MM.1S (cell line): ENCODE measurements at regions not wholly inside any gene's neighbourhood (a gene's known extent, or its start where the extent isn't known, plus 50 kb on each side); places are given as distances from the start of the nearest gene placed in this dataset.
"Not testable (repeated sequence)": the region's sequence is repeated elsewhere in the genome, so short reads cannot be mapped to it uniquely, and the experiment has no call there.

Source experiments
- DNase-seq: peaks from one replicate; pipeline ENCODE4 v3.0.0-alpha.2; 2015
- H2AFZ ChIP-seq: fragments of 300-600 bp; sonication (generic); 2 replicates; pipeline ENCODE4 v1.6.0; 2016; ENCODE audit warnings: antibody characterized with exemption, low read length
- H3F3A ChIP-seq: fragments of 300-600 bp; sonication (generic); 2 replicates; pipeline ENCODE4 v1.6.1; 2016; ENCODE audit warnings: mild to moderate bottlenecking, antibody characterized with exemption, low read length, moderate library complexity, mixed read lengths; ENCODE audit not compliant: insufficient read depth
- H3K27ac ChIP-seq: fragments of 300-600 bp; sonication (generic); 2 replicates; pipeline ENCODE4 v1.5.1; 2016; ENCODE audit warnings: mild to moderate bottlenecking, low read length
- H3K27me3 ChIP-seq: fragments of 300-600 bp; sonication (generic); replicated peaks from 2 replicates; pipeline ENCODE4 v1.6.0; 2016; ENCODE audit warnings: low read length; ENCODE audit not compliant: insufficient read depth
- H3K36me3 ChIP-seq: fragments of 300-600 bp; sonication (generic); replicated peaks from 2 replicates; pipeline ENCODE4 v1.6.1; 2016; ENCODE audit warnings: mild to moderate bottlenecking, low read length, mixed read lengths; ENCODE audit not compliant: insufficient read depth
- H3K4me1 ChIP-seq: fragments of 300-600 bp; sonication (generic); 2 replicates; pipeline ENCODE4 v1.6.1; 2016; ENCODE audit warnings: low read length, mixed read lengths
- H3K4me2 ChIP-seq: fragments of 300-600 bp; sonication (generic); 2 replicates; pipeline ENCODE4 v1.6.0; 2016; ENCODE audit warnings: low read depth, low read length
- H3K4me3 ChIP-seq: fragments of 300-600 bp; sonication (generic); 2 replicates; pipeline ENCODE4 v1.5.1; 2016; ENCODE audit warnings: low read length, mixed read lengths
- H3K79me2 ChIP-seq: fragments of 300-600 bp; sonication (generic); 2 replicates; pipeline ENCODE4 v1.6.1; 2016; ENCODE audit warnings: mixed run types, low read length, mixed read lengths
- H3K9ac ChIP-seq: fragments of 300-600 bp; sonication (generic); 2 replicates; pipeline ENCODE4 v1.6.1; 2016; ENCODE audit warnings: low read length, mixed read lengths
- H3K9me2 ChIP-seq: fragments of 300-600 bp; sonication (generic); replicated peaks from 2 replicates; pipeline ENCODE4 v1.6.1; 2016; ENCODE audit warnings: mild to moderate bottlenecking, low read length, mixed read lengths; ENCODE audit not compliant: insufficient read depth
- H3K9me3 ChIP-seq: fragments of 300-600 bp; sonication (generic); replicated peaks from 2 replicates; pipeline ENCODE4 v1.6.1; 2016; ENCODE audit warnings: mild to moderate bottlenecking, low read length, mixed read lengths; ENCODE audit not compliant: insufficient read depth
- H4K20me1 ChIP-seq: fragments of 300-600 bp; sonication (generic); 2 replicates; pipeline ENCODE4 v1.6.1; 2016; ENCODE audit warnings: mild to moderate bottlenecking, low read length, moderate library complexity, mixed read lengths; ENCODE audit not compliant: insufficient read depth
- EZH2 ChIP-seq: fragments of 300-600 bp; sonication (generic); optimal IDR thresholded peaks from 2 replicates; pipeline ENCODE3; 2017; ENCODE audit warnings: low read depth, mild to moderate bottlenecking, antibody characterized with exemption, low read length, mixed read lengths
- EZH2phosphoT487 ChIP-seq: fragments of 300-600 bp; sonication (generic); IDR thresholded peaks from 2 replicates; pipeline ENCODE4 v1.6.1; 2018; ENCODE audit warnings: antibody characterized with exemption, low read length
- TF ChIP-seq, protein P1 (sequence below): fragments of 300-600 bp; sonication (generic); IDR thresholded peaks from 2 replicates; pipeline ENCODE4 v1.5.1; 2016; ENCODE audit warnings: antibody characterized with exemption, low read length, mixed read lengths

DNA sequence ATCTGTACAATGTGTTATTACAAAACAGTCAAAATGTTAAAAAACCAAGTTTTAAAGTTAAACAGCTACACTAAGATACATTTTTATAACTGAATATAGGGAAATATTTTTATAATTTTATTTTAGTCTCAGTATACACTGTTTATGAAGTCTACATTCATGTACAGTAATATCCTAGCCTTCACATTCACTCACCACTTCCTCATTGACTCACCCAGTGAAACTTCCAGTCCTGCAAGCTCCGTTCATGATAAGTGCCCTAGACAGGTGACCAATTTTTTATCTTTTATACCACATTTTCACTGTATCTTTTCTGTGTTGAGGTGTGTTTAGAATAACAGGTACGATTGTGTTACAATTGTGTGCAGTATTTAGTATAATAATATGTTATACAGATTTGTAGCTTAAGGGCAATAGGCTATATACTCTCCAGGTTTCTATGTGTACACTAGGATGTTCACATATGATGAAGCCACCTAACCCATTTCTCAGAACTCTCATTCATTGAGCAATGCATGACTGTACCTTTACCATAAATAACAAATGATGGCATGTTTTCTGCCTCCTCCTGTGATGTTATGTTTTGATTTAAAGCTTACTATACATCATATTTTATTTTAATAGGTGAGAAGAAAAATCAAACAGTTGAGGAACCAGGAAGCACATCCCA is 388.4 kb upstream of the NDN start:
- DNase-seq: no peak
- Histone ChIP-seq H3K9me2 (no peaks in the 10 kb centered on the region), H4K20me1 (no peaks in the 10 kb centered on the region), H3K79me2 (no peaks in the 10 kb centered on the region), H2AFZ (no peak overlapping the region), H3K27ac (no peak overlapping the region), H3K4me1 (no peaks in the 10 kb centered on the region), H3K27me3 (no peaks in the 10 kb centered on the region), H3K4me2 (no peak overlapping the region), H3K9ac (no peak overlapping the region), H3K9me3 (no peaks in the 10 kb centered on the region), H3F3A (no peaks in the 10 kb centered on the region), H3K4me3 (no peak overlapping the region), H3K36me3 (no peaks in the 10 kb centered on the region)
- no peak for TF ChIP-seq EZH2
- no peak for TF ChIP-seq EZH2phosphoT487
- TF ChIP-seq, protein P1, sequence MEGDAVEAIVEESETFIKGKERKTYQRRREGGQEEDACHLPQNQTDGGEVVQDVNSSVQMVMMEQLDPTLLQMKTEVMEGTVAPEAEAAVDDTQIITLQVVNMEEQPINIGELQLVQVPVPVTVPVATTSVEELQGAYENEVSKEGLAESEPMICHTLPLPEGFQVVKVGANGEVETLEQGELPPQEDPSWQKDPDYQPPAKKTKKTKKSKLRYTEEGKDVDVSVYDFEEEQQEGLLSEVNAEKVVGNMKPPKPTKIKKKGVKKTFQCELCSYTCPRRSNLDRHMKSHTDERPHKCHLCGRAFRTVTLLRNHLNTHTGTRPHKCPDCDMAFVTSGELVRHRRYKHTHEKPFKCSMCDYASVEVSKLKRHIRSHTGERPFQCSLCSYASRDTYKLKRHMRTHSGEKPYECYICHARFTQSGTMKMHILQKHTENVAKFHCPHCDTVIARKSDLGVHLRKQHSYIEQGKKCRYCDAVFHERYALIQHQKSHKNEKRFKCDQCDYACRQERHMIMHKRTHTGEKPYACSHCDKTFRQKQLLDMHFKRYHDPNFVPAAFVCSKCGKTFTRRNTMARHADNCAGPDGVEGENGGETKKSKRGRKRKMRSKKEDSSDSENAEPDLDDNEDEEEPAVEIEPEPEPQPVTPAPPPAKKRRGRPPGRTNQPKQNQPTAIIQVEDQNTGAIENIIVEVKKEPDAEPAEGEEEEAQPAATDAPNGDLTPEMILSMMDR: no peak

DNA sequence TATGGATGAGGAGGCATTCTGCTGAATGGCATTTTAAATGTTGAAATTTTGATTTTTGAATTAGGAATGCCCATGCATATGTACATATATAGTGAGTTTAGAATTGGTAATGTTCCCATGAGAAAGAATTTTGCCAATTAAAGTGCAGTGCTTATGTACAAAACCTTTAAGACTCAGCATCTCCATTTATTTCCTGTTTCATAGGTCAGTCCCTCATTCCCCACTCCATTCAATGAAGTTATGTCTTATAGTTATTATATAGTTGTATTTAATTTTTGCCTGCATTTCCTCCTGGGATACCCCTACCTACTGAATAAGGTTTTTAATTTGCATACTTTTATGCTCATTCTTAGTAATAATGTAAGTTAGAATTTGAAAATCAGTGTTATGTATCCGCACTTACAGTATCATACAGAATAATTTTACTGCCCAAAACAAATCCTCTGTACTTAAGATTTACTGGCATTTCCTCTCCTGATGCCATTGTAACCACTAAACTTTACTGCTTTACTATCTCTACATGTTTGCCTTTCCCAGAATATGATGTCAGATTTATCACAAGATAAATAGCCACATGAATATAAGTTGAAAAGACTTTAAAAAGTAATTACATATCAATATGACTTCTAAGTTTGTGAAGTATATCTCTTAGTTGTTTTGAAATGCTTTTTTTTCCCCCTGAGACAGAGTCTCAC is 389.1 kb upstream of the NDN start:
- TF ChIP-seq, protein P1: no peak
- no peak for TF ChIP-seq EZH2phosphoT487
- TF ChIP-seq EZH2: no peak
- no peaks in the 10 kb centered on the region for H3K9me3 ChIP-seq
- H3K4me3 ChIP-seq: no peak overlapping the region
- H3K4me2 ChIP-seq: no peak overlapping the region
- no peak for DNase-seq
- H3K27me3 ChIP-seq: no peaks in the 10 kb centered on the region
- no peak overlapping the region for H3K27ac ChIP-seq
- H3K9ac ChIP-seq: no peak overlapping the region
- H2AFZ ChIP-seq: no peak overlapping the region
- no peaks in the 10 kb centered on the region for H4K20me1 ChIP-seq
- no peaks in the 10 kb centered on the region for H3K79me2 ChIP-seq
- H3K36me3 ChIP-seq: no peaks in the 10 kb centered on the region
- H3F3A ChIP-seq: no peaks in the 10 kb centered on the region
- no peaks in the 10 kb centered on the region for H3K4me1 ChIP-seq
- no peaks in the 10 kb centered on the region for H3K9me2 ChIP-seq

DNA sequence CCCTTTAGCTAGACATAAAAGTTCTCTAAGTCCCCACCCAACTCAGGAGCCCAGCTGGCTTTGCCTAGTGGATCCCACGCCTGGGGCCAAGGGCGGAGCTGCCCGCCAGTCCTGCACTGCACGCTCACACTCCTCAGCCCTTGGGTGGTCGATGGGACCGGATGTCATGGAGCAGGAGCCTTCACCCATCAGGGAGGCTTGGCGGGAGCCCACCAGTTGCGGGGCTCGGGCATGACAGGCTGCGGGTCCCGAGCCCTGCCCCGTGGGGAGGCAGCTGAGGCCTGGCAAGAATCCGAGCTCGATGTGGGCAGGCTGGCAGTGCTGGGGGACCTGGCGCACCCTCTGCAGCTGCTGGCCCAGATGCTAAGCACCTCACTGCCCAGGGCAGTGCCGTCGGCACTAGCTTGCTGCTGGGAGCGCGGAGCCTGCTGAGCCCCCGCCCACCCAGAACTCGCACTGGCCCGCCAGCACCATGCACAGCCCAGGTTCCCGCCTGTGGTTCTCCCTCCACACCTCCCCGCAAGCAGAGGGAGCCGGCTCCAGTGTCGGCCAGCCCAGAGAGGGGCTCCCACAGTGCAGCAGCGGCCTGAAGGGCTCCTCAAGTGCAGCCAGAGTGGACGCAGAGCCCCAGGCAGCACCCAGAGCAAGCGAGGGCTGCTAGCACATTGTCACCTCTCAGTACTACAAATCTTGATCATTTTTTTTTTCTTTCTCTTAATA is 391.4 kb upstream of the NDN start:
- Histone ChIP-seq H3K27me3 (no peaks in the 10 kb centered on the region), H3K9me3 (no peaks in the 10 kb centered on the region), H3K27ac (no peak overlapping the region)

DNA sequence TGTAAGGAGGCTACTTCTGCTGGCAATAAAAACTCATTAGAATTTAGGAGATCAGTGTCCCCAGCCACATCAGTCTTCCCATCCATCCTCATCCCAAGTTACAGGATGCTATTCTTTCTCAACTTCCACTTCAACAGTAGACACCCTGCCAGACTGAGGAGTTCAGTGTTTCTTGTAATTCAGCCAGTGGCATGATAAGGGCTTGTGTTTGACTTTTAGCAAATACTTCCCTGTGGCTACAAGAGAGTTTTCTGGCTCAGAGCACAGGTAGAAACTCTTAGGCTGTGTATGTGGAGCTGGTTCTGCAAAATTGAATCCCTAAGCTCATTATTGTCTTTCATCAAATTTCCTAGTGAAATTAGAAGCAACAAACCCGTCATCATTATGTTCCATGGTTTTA is 401.8 kb upstream of the NDN start:
- H3K27me3 ChIP-seq, H3K27ac ChIP-seq, H3K9ac ChIP-seq, H3K4me3 ChIP-seq, H4K20me1 ChIP-seq, H3K9me3 ChIP-seq, H3K9me2 ChIP-seq, H3K36me3 ChIP-seq, DNase-seq, H3K4me2 ChIP-seq, H2AFZ ChIP-seq, H3K79me2 ChIP-seq, H3F3A ChIP-seq, H3K4me1 ChIP-seq: not testable (repeated sequence)

More for the DNA sequence above, 391.4 kb upstream of the NDN start:
- TF ChIP-seq EZH2: no peak
- no peak for TF ChIP-seq EZH2phosphoT487
- TF ChIP-seq, protein P1: no peak
- no peaks in the 10 kb centered on the region for H3K9me2 ChIP-seq
- H3K4me2 ChIP-seq: no peak overlapping the region
- no peaks in the 10 kb centered on the region for H3F3A ChIP-seq
- no peak overlapping the region for H3K4me3 ChIP-seq
- no peak overlapping the region for H3K9ac ChIP-seq
- no peaks in the 10 kb centered on the region for H3K79me2 ChIP-seq
- no peaks in the 10 kb centered on the region for H3K4me1 ChIP-seq
- no peak overlapping the region for H2AFZ ChIP-seq
- no peaks in the 10 kb centered on the region for H4K20me1 ChIP-seq
- DNase-seq: no peak
- H3K36me3 ChIP-seq: no peaks in the 10 kb centered on the region

DNA sequence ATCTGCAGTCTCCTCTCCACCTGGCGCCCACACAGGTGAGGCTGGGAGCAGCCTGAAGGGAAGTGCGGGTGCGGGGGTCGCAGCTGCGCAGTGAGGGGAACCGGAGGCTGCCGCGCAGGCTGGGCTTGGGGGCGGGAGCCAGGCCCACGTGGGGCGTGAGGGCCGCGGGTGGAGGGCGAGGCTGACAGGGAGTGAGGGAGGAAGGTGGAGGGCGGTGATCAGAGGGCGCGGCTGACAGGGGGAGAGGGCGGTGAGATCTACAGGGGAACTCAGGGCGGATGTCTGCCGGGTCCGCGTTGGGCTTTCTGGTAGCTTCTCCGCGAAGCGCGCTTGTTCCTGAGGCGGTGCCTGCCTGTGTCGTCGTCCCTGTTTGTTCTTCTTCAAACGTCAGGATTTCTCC is 414.4 kb upstream of the NDN start:
- not testable (repeated sequence) for H3K9ac ChIP-seq, H3K27me3 ChIP-seq, H3K4me3 ChIP-seq, H3K36me3 ChIP-seq, H3K9me2 ChIP-seq, H3K4me1 ChIP-seq, H3K4me2 ChIP-seq, H3K79me2 ChIP-seq, H3K9me3 ChIP-seq, H2AFZ ChIP-seq, DNase-seq, H3K27ac ChIP-seq, H3F3A ChIP-seq, H4K20me1 ChIP-seq
